HG03097 (cell line): ENCODE measurements at regions not wholly inside any gene's neighbourhood (a gene's known extent, or its start where the extent isn't known, plus 50 kb on each side); places are given as distances from the start of the nearest gene placed in this dataset.
"Not testable (repeated sequence)": the region's sequence is repeated elsewhere in the genome, so short reads cannot be mapped to it uniquely, and the experiment has no call there.

ENCODE experiments used
- ATAC-seq: cut with Tn5 transposase; IDR thresholded peaks from one replicate; pipeline ENCODE4 v1.9.1; 2021; ENCODE audit not compliant: unreplicated experiment, low FRiP score

DNA sequence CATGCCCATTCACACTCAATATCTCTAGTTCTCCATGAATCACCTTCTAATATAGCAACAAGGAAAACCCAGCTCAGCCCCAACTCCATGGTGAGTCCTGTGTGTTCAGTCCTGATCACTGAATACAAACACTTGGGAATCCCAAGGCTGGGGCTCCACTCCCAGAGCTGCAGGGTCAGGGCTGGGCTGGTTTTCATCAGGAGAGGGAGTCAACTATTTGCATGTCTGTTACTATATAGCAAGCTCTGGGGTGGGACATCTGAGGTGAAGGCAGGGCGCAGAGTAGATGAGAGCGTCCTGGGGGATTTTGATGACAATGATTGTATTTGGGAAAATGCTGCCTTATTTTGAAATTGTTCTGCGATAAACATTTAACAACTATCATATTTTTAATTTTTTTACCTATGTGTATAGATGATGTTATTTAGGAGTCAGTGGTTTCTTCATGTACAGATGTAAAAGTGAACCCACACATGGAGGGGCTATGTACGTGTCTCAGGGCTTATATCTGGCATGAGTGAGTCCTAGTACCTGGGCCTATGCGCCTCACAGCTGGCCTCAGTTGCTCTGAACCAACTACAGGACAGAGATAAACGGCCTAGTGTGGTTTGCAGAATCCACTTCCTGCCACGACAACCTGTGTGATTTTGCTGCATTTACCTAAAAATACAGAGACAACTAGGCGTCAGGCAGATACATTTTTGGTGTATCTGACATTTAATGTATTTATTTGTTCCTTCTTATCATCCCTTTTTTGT lies 603.7 kb downstream of the TMEM121 start:
- ATAC-seq = not testable (repeated sequence)

DNA sequence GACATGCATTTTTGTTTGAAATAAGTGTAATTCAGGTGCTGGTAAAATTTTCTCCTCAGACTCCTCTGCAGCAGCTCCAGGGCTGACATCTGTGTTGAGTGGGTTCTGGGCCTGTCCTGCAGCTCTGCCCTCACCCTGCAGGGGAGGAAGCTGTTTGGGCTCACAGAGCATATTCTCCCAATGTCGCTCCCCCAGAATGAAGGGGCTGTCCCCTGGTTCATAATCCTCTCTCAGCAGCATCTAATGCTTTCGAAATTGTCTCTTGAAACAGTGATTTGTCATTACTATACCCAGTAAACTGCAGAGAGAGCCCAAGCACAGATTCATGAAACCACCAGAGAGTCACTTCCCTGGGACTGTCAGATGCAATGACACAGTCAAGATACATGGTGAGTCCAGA lies 606.7 kb downstream of the TMEM121 start:
- not testable (repeated sequence) for ATAC-seq

DNA sequence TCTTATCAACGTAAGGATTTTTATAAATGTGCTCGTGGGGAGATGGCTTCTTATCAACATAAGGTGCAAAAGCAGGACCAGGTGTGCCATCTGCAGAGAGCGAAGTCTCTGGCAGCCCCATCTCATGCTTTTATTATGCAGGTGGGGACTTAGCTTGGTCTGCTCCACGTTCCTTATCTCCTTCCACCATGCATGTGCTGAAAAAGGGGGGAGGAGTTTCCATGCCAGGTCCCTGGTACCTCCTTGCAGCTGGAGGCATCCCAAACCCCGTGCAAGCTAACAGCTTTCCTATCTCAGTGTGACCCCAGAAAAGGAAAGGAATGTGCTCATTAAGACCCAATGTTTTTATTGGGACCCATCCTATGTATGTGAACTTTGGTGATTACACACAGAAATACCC lies 608.5 kb downstream of the TMEM121 start:
- no peak for ATAC-seq

DNA sequence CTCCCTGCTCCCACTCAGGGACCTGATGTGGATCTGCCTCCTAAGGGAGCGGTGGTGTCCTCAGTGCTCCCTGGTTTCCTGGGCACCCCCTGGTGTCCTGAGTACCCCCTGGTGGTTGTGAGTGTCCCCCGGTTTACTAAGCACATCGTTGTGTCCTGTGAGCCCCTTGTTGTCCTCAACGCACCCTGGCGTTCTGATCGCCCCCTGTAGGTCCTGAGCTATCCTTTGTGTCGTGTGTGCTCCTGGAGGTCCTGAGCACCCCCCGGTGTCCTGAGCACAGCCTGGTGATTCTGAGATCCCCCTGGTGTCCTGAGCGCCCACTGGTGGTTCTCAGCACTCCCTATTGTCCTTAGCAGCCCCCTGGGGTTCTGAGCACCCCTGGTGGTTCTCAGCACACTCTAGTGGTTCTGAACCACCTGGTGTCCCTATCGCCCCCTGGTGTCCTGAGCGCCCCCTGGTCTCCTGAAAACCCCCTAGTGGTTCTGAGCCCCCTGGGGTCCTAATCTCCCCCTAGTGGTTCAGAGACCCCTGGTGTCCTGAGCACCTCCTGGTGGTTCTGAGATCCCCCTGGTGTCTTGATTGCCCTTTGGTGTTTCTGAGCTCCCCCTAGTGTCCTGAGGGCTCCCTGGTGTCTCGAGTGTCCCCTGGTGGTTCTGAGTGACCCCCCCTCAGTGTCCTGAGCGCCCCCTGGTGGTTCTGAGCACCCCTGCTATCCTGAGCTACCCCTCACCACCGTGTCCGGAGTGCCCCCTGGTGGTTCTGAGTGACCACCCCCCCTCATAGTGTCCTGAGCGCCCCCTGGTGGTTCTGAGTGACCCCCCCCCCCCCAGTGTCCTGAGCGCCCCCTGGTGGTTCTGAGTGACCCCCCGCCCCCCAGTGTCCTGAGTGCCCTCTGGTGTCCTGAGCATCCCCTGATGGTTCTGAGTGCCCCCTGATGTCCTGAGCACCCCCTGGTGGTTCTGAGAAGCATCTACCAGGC lies 615.1 kb downstream of the TMEM121 start:
- ATAC-seq = no peak

GRCh38 chr14:106145731-106146130 lies 619.3 kb downstream of the TMEM121 start:
- not testable (repeated sequence) for ATAC-seq

GRCh38 chr14:106153362-106153955 lies 627.1 kb downstream of the TMEM121 start:
- ATAC-seq = not testable (repeated sequence)

DNA sequence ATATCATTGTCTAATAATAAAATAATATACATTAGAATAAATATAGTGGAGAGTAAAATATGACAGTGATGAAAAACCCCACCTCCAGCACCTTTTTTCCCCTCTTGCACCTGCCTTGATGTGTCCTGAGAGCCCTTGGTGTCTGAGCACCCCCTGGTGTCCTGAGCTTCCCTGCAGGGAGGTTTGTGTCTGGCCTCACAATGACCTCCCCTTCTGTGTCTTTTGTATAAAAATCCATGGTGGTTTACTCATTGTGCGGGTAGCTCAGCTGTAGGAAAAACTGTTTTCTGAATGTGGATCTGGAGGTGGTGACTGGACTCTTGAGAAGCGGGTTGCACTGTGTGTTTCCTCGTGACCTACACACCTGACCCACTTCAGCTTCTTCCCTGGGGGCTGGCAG lies 636.9 kb downstream of the TMEM121 start:
- ATAC-seq = no peak

GRCh38 chr14:106163812-106164211 lies 637.4 kb downstream of the TMEM121 start:
- ATAC-seq = not testable (repeated sequence)

GRCh38 chr14:106166232-106166631 lies 639.8 kb downstream of the TMEM121 start:
- ATAC-seq = no peak

GRCh38 chr14:106166650-106167204 lies 640.3 kb downstream of the TMEM121 start:
- ATAC-seq = no peak

DNA sequence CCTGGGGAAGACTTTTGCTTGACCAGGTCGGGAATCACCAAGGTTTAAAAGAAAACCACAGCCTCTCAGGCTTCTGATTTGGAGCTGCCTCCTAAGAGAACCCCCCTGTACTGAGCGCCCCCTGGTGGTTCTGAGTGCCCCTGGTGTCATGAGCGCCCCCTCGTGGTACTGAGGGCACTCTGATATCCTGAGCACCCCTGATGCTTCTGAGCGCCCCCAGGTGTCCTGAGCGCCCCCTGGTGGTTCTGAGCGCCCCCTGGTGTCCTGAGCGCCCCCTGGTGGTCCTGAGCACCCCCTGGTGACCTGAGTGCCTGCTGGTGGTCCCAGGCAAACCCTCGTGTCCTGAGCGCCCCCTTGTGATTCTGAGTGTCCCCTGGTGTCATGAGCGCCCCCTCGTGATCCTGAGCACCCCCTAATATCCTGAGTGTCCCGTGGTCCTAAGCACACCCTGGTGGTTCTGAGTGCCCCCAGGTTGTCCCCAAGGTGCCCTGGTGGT lies 643.8 kb downstream of the TMEM121 start:
- ATAC-seq = not testable (repeated sequence)

DNA sequence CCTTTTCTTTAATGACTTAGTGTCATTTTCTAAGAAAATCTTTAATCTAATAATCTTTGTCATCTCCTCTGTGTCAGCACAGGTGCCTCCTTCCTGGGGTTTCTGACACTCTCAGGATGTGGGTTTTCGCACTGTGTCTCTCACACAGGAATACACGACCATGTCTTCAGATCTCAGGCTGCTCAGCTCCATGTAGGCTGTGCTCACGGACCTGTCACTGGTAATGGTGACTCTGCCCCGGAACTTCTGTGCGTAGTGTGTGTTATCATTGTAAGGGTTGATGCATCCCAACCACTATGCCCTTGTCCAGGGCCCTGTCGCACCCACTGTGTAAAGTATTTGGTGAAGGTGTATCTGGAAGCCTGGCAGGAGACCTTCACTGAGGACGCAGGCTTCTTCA lies 647.8 kb downstream of the TMEM121 start:
- ATAC-seq = no peak

DNA sequence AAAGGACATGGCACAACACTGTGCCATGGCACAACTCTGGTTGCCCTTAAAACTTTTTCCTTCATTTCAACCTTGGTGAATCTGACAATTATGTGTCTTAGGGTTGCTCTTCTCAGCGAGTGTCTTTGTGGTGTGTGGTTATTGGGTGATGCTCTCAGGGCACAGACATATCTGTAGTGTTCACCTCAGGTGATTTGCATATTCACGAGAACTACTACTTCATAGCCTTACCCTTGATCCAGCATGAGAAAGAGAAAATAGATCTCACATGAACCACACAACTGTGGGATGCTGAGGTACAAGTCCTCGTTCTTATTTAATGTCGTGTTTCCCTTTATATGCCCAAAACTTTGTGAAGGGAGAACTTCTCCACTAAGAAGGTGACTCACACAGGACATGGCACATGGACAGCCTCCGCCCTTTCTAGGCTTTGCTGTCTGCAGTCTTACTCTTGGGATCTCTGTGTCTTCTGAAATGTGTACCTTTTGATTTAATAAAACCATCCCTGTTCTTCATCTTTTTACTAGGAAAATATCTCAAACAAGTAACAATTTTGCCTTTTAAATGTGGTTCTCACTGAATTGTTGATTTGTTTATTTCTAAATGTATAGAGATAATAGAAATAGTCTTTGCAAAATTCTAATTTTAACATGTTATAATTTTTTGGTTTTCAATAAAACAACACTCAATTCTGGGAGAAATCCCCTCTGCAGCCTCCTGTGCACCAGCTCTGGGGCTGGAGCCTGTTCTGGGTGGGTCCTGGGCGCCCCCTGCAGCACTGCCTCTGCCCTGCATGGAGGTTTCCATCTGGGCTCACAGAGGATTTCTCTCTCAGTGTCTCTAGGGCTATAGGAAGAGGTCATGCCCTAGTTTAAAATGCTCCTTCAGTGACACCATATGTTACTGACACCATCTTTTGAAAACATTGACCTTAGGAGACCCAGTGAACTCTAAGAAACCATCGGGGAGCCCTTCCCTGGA lies 651.2 kb downstream of the TMEM121 start:
- ATAC-seq = not testable (repeated sequence)

DNA sequence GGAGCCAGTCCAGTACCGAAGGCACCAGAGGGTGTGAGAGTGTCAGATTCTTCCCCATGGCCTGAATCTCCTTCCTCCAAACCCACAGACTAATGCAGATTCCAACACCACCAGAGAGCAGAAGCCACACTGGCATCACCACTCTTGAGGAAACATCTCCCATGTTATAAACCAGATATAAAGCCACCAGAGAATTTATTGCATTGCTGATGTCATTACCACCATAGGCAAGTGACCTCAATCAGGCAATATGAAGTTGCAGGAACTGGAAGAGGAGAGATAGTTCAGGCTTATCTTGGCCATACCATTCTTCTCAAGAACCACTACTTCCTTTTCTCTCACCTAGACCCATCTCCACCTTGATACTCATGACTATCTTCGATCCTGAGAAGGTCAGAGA lies 653.4 kb downstream of the TMEM121 start:
- no peak for ATAC-seq

GRCh38 chr14:106184771-106185170 lies 658.4 kb downstream of the TMEM121 start:
- ATAC-seq = not testable (repeated sequence)

GRCh38 chr14:106185174-106185836 lies 658.9 kb downstream of the TMEM121 start:
- ATAC-seq = not testable (repeated sequence)

GRCh38 chr14:106185837-106186233 lies 659.5 kb downstream of the TMEM121 start:
- ATAC-seq = no peak

DNA sequence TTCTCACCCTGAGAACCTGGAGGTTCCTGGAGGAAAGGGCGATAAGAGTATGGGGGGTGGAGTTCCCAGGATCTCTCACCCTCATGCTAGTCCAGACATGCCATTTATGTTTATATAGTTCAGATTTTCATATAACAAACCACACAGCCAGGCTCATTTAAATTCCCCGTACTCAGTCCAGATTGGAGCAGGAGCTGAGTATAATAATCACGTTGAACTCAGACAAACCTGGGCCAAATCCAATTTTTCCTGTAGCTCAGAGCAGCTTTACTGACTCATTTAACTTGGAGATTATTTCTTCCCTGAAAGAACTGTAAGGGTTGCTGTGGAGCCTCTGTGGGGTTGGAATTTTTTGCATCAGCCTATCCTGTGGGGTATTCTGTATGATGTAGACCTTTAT lies 660.8 kb downstream of the TMEM121 start:
- ATAC-seq = no peak

GRCh38 chr14:106192701-106193100 lies 666.3 kb downstream of the TMEM121 start:
- ATAC-seq = not testable (repeated sequence)
